B cell (primary cell): ENCODE measurements at regions not wholly inside any gene's neighbourhood (a gene's known extent, or its start where the extent isn't known, plus 50 kb on each side); places are given as distances from the start of the nearest gene placed in this dataset.

Experiments
- EZH2 ChIP-seq: IDR thresholded peaks from 2 replicates; pipeline ENCODE4 v1.6.1; 2012; ENCODE audit warnings: borderline replicate concordance, low read depth, mild to moderate bottlenecking, moderate library complexity, low read length; ENCODE audit not compliant: insufficient read depth, poor library complexity, severe bottlenecking
- TF ChIP-seq, protein P1 (sequence below): fragments of 200-600 bp; IDR thresholded peaks from one replicate; pipeline ENCODE4 v1.8.0; 2022; ENCODE audit warnings: antibody characterized with exemption, mild to moderate bottlenecking

DNA sequence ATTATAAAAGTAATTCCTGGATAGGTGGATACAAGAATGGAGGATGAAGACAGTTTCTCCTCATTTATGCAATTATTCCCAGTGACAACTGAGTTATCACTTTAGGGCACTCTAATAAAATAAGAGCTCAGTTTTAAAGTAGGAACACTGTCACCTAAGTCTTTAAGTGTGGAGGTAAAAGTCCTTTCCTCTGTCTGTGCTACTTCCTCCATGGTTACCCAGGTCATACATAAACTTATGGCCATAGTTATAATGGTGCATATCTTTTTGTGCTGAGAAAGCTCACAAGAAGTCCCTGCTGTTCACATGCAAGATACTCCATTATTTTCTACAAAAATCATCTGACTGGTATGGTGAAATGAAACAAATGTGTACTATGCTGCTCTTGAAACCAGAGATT is 1093.6 kb downstream of the IGSF11 start:
- TF ChIP-seq, protein P1, sequence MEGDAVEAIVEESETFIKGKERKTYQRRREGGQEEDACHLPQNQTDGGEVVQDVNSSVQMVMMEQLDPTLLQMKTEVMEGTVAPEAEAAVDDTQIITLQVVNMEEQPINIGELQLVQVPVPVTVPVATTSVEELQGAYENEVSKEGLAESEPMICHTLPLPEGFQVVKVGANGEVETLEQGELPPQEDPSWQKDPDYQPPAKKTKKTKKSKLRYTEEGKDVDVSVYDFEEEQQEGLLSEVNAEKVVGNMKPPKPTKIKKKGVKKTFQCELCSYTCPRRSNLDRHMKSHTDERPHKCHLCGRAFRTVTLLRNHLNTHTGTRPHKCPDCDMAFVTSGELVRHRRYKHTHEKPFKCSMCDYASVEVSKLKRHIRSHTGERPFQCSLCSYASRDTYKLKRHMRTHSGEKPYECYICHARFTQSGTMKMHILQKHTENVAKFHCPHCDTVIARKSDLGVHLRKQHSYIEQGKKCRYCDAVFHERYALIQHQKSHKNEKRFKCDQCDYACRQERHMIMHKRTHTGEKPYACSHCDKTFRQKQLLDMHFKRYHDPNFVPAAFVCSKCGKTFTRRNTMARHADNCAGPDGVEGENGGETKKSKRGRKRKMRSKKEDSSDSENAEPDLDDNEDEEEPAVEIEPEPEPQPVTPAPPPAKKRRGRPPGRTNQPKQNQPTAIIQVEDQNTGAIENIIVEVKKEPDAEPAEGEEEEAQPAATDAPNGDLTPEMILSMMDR = no peak
- no peak for TF ChIP-seq EZH2
